Trophoblast cell (in vitro differentiated cells and primary cell): ENCODE measurements at regions not wholly inside any gene's neighbourhood (a gene's known extent, or its start where the extent isn't known, plus 50 kb on each side); places are given as distances from the start of the nearest gene placed in this dataset.
A peak's percentile ranks its signal among the peaks of the same experiment; 100 is the strongest.

Experiments
- DNase-seq, 2 donors: peaks; one replicate each; pipeline ENCODE4 v3.0.0-alpha.2; 2016
- H2AFZ ChIP-seq: 2 replicates; pipeline ENCODE4 v1.6.1; 2013; ENCODE audit warnings: low read length, moderate library complexity, mild to moderate bottlenecking; ENCODE audit not compliant: insufficient read depth, poor library complexity
- H2AK5ac ChIP-seq: 2 replicates; pipeline ENCODE4 v1.6.1; 2013; ENCODE audit warnings: mild to moderate bottlenecking, low read length
- H2BK120ac ChIP-seq: 2 replicates; pipeline ENCODE4 v1.6.1; 2013; ENCODE audit warnings: low read length, mild to moderate bottlenecking, moderate library complexity; ENCODE audit not compliant: insufficient read depth, poor library complexity
- H2BK12ac ChIP-seq: 2 replicates; pipeline ENCODE4 v1.6.1; 2013; ENCODE audit warnings: mild to moderate bottlenecking, low read length, moderate library complexity
- H2BK5ac ChIP-seq: 2 replicates; pipeline ENCODE4 v1.6.1; 2013; ENCODE audit warnings: low read length, low read depth, moderate library complexity, mild to moderate bottlenecking; ENCODE audit not compliant: poor library complexity
- H3K14ac ChIP-seq: 2 replicates; pipeline ENCODE4 v1.6.1; 2013; ENCODE audit warnings: mild to moderate bottlenecking, low read length
- H3K18ac ChIP-seq: 2 replicates; pipeline ENCODE4 v1.6.1; 2013; ENCODE audit warnings: mild to moderate bottlenecking, low read length
- H3K23ac ChIP-seq: 2 replicates; pipeline ENCODE4 v1.6.1; 2013; ENCODE audit warnings: low read length
- H3K27ac ChIP-seq: 2 replicates; pipeline ENCODE4 v1.5.1; 2013; ENCODE audit warnings: low read depth, mild to moderate bottlenecking, inconsistent platforms, low read length, moderate library complexity
- H3K27me3 ChIP-seq: 2 replicates; pipeline ENCODE4 v1.6.1; 2013; ENCODE audit warnings: inconsistent platforms, mild to moderate bottlenecking, low read length, moderate library complexity; ENCODE audit not compliant: insufficient read depth
- H3K36me3 ChIP-seq, 2 experiments: 1 replicate in 1 of 2; 2 replicates in 1 of 2; pipeline ENCODE4 v1.6.1; 2013; ENCODE audit warnings: low read length in 2 of 2, mild to moderate bottlenecking in 2 of 2, moderate library complexity in 1 of 2; ENCODE audit not compliant: insufficient read depth in 2 of 2, control insufficient read depth in 1 of 2
- H3K4ac ChIP-seq: 2 replicates; pipeline ENCODE4 v1.6.1; 2013; ENCODE audit warnings: low read depth, mild to moderate bottlenecking, low read length, moderate library complexity
- H3K4me1 ChIP-seq, 2 experiments: 1 replicate in 1 of 2; 2 replicates in 1 of 2; pipeline ENCODE4 v1.6.1; 2013; ENCODE audit warnings: low read length in 2 of 2, mild to moderate bottlenecking in 2 of 2, moderate library complexity in 1 of 2; ENCODE audit not compliant: insufficient read depth in 2 of 2, control insufficient read depth in 1 of 2
- H3K4me2 ChIP-seq: 2 replicates; pipeline ENCODE4 v1.6.1; 2013; ENCODE audit warnings: inconsistent platforms, mild to moderate bottlenecking, low read length, moderate library complexity
- H3K4me3 ChIP-seq: 2 replicates; pipeline ENCODE4 v1.5.1; 2013; ENCODE audit warnings: mild to moderate bottlenecking, low read depth, low read length, inconsistent platforms
- H3K79me1 ChIP-seq: one replicate; pipeline ENCODE4 v1.6.1; 2013; ENCODE audit warnings: low read length
- H3K79me2 ChIP-seq: 2 replicates; pipeline ENCODE4 v1.6.1; 2013; ENCODE audit warnings: low read length, mild to moderate bottlenecking; ENCODE audit not compliant: control insufficient read depth, insufficient read depth, poor library complexity
- H3K9ac ChIP-seq: 2 replicates; pipeline ENCODE4 v1.6.1; 2013; ENCODE audit warnings: mild to moderate bottlenecking, low read length
- H3K9me3 ChIP-seq: 2 replicates; pipeline ENCODE4 v1.6.1; 2013; ENCODE audit warnings: low read depth, mild to moderate bottlenecking, control low read depth, inconsistent platforms, low read length; ENCODE audit not compliant: insufficient read depth
- H4K12ac ChIP-seq: 2 replicates; pipeline ENCODE4 v1.6.1; 2013; ENCODE audit warnings: low read depth, mild to moderate bottlenecking, low read length, moderate library complexity
- H4K8ac ChIP-seq: 2 replicates; pipeline ENCODE4 v1.6.1; 2013; ENCODE audit warnings: low read depth, mild to moderate bottlenecking, low read length, moderate library complexity
- H4K91ac ChIP-seq: one replicate; pipeline ENCODE4 v1.6.1; 2013; ENCODE audit warnings: low read depth, mild to moderate bottlenecking, low read length, moderate library complexity
- WGBS: extraction: QIAGEN DNeasy Blood & Tissue Kit; methylation state at CpG from one replicate; pipeline ENCODE4 v1.1.7; 2013; ENCODE audit warnings: missing lambda C conversion rate; ENCODE audit not compliant: insufficient read length, insufficient coverage; ENCODE audit errors: extremely low coverage; 5-methylcytosine and 5-hydroxymethylcytosine counted together

DNA sequence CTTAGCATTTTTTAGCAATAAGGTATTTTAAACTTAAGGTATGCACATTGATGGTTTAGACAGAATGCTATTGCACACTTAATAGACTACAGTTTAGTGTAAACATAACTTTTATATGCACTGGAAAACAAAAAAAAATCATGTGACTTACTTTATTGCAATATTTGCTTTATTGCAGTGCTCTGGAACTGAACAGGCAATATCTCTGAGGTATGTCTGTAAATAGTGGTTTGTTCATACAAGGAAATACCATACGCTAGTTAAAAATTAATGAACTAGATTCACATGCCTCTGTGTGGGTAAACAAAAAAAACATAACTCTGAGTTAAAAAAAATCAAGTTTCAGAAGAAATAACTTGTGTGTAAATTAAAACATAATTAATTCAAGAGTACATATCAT is 479.0 kb upstream of the MKI67 start:
- no peak for DNase-seq
- H3K9ac ChIP-seq, result no peak overlapping the region
- H3K14ac ChIP-seq, result no peak overlapping the region
- H3K27ac ChIP-seq, result no peak overlapping the region
- WGBS, result no CpG with 5 or more reads among the region's 1 CpG
- H2BK120ac ChIP-seq, result no peak overlapping the region
- H3K79me1 ChIP-seq, result no peaks in the 10 kb centered on the region
- H3K79me2 ChIP-seq, result no peaks in the 10 kb centered on the region
- H3K4ac ChIP-seq, result no peak overlapping the region
- peaks cover 2% of the 10 kb centered on the region for H3K9me3 ChIP-seq
- H4K12ac ChIP-seq, result no peak overlapping the region
- no peak overlapping the region for H4K8ac ChIP-seq
- no peak overlapping the region for H2BK12ac ChIP-seq
- no peak overlapping the region for H3K23ac ChIP-seq
- H2BK5ac ChIP-seq, result no peak overlapping the region
- no peaks in the 10 kb centered on the region for H3K36me3 ChIP-seq
- H3K27me3 ChIP-seq, result no peaks in the 10 kb centered on the region
- H2AFZ ChIP-seq, result no peak overlapping the region
- H3K4me1 ChIP-seq, result peaks cover 3 to 4% of the 10 kb centered on the region in 2 experiments
- no peak overlapping the region for H3K4me3 ChIP-seq
- H3K4me2 ChIP-seq, result no peak overlapping the region
- no peak overlapping the region for H3K18ac ChIP-seq
- no peak overlapping the region for H2AK5ac ChIP-seq
- H4K91ac ChIP-seq, result no peak overlapping the region

DNA sequence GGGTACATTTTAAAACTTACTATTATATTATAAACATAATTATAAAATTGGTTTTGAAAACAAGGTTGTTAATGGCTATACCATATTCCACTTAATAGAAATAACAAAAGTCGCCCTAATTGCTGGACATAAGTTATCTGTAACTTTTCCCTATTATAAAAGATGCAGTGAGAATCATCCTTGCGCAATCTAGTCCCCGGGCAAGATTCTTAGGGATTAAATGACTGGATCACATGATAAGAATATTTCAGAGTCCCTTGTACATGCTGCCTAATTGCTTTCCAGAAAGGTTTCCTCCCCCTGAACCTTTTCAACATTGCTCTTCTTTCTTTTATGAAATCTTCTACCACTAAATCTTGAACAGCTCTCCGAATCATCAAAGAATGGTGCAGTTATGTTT is 479.8 kb upstream of the MKI67 start:
- H3K9ac ChIP-seq, result no peak overlapping the region
- no peaks in the 10 kb centered on the region for H3K79me2 ChIP-seq
- H4K91ac ChIP-seq, result no peak overlapping the region
- H4K8ac ChIP-seq, result no peak overlapping the region
- H2AK5ac ChIP-seq, result no peak overlapping the region
- no peaks in the 10 kb centered on the region for H3K79me1 ChIP-seq
- H3K4me1 ChIP-seq, result peaks cover 3 to 4% of the 10 kb centered on the region in 2 experiments
- H3K14ac ChIP-seq, result no peak overlapping the region
- no peak overlapping the region for H3K4me2 ChIP-seq
- no peak overlapping the region for H3K23ac ChIP-seq
- H3K18ac ChIP-seq, result no peak overlapping the region
- H3K36me3 ChIP-seq, result no peaks in the 10 kb centered on the region
- peaks cover 2% of the 10 kb centered on the region for H3K9me3 ChIP-seq
- H3K27me3 ChIP-seq, result no peaks in the 10 kb centered on the region
- H2BK5ac ChIP-seq, result no peak overlapping the region
- no peak overlapping the region for H2BK120ac ChIP-seq
- no peak overlapping the region for H2BK12ac ChIP-seq
- WGBS, result no CpG with 5 or more reads among the region's 4 CpGs
- DNase-seq, result peak in 1 of 2 donors; percentile 6
- no peak overlapping the region for H2AFZ ChIP-seq
- no peak overlapping the region for H3K4ac ChIP-seq
- H3K4me3 ChIP-seq, result no peak overlapping the region
- no peak overlapping the region for H3K27ac ChIP-seq
- no peak overlapping the region for H4K12ac ChIP-seq

DNA sequence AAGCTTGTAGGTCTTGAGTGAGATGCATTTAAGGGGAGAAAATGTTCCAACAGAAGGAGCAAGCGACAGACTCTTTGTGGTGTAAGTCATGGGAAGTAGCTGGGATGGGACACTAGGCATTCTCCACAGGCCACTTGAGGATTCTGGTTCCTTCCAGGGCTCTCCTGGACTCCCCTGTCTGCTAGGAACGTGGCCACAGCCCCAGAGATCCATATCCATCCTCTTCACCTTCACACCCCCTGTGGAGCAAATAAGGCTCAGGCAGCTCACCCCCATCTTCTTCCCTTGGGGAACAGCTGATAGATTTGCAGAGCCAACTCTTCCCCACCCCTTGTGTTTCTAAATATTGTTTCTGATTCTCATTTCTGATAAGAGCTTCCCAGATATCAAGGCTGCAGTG is 482.6 kb upstream of the MKI67 start:
- no peak overlapping the region for H3K4ac ChIP-seq
- no peak overlapping the region for H2BK12ac ChIP-seq
- H3K4me1 ChIP-seq, result peaks cover 5 to 11% of the 10 kb centered on the region in 2 experiments
- no peak overlapping the region for H2BK120ac ChIP-seq
- no peak overlapping the region for H3K4me3 ChIP-seq
- no peak overlapping the region for H2BK5ac ChIP-seq
- no peak overlapping the region for H2AK5ac ChIP-seq
- H4K12ac ChIP-seq, result no peak overlapping the region
- no peak for DNase-seq
- no peak overlapping the region for H3K18ac ChIP-seq
- H3K27me3 ChIP-seq, result no peaks in the 10 kb centered on the region
- no peak overlapping the region for H3K23ac ChIP-seq
- WGBS, result no CpG with 5 or more reads among the region's 2 CpGs
- no peak overlapping the region for H3K9ac ChIP-seq
- no peak overlapping the region for H2AFZ ChIP-seq
- no peaks in the 10 kb centered on the region for H3K79me2 ChIP-seq
- no peak overlapping the region for H3K27ac ChIP-seq
- no peaks in the 10 kb centered on the region for H3K79me1 ChIP-seq
- no peak overlapping the region for H4K91ac ChIP-seq
- H3K36me3 ChIP-seq, result no peaks in the 10 kb centered on the region
- no peak overlapping the region for H3K14ac ChIP-seq
- peaks cover 2% of the 10 kb centered on the region for H3K9me3 ChIP-seq
- H4K8ac ChIP-seq, result no peak overlapping the region
- no peak overlapping the region for H3K4me2 ChIP-seq

DNA sequence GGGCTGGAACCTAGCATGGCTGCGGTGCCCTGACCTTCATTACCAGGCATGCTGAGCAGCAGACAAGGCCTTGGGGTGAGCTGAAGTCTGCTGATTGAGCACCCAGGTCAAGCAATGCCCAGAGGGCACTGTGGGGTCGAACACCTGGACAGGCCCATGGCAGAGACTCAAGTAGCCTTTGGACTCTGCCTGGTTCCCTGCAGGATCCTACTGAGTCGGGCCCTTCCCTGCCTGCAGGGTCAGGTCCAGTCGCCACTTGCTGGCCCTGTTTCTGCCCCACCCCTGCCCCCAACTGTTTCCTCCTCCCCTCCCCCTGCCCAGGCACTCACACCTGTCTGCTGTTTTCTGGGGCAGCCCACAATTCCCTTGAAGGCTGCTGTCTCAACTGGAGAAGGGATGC is 483.2 kb upstream of the MKI67 start:
- H3K27ac ChIP-seq, result no peak overlapping the region
- no CpG with 5 or more reads among the region's 4 CpGs for WGBS
- no peak for DNase-seq
- H4K91ac ChIP-seq, result no peak overlapping the region
- H3K27me3 ChIP-seq, result no peaks in the 10 kb centered on the region
- no peak overlapping the region for H3K9ac ChIP-seq
- H3K4me1 ChIP-seq, result peaks cover 5 to 11% of the 10 kb centered on the region in 2 experiments
- H3K4me3 ChIP-seq, result no peak overlapping the region
- H3K36me3 ChIP-seq, result no peaks in the 10 kb centered on the region
- H2AK5ac ChIP-seq, result no peak overlapping the region
- no peak overlapping the region for H3K4ac ChIP-seq
- no peak overlapping the region for H2AFZ ChIP-seq
- peaks cover 2% of the 10 kb centered on the region for H3K9me3 ChIP-seq
- no peak overlapping the region for H3K23ac ChIP-seq
- no peak overlapping the region for H2BK5ac ChIP-seq
- H3K18ac ChIP-seq, result peak overlapping the region; percentile 42
- H4K8ac ChIP-seq, result no peak overlapping the region
- H3K79me1 ChIP-seq, result no peaks in the 10 kb centered on the region
- H2BK12ac ChIP-seq, result no peak overlapping the region
- H3K14ac ChIP-seq, result no peak overlapping the region
- no peak overlapping the region for H3K4me2 ChIP-seq
- H3K79me2 ChIP-seq, result no peaks in the 10 kb centered on the region
- no peak overlapping the region for H4K12ac ChIP-seq
- H2BK120ac ChIP-seq, result no peak overlapping the region
